HG03039 (cell line): ENCODE measurements at regions not wholly inside any gene's neighbourhood (a gene's known extent, or its start where the extent isn't known, plus 50 kb on each side); places are given as distances from the start of the nearest gene placed in this dataset.

Source experiments
- ATAC-seq: cut with Tn5 transposase; IDR thresholded peaks from one replicate; pipeline ENCODE4 v1.9.1; 2021; ENCODE audit warnings: mild to moderate bottlenecking, moderate library complexity; ENCODE audit not compliant: unreplicated experiment

- no peak for ATAC-seq
Observed at GRCh38 chr1:181255270-181255929, 166.9 kb downstream of the IER5 start.

- ATAC-seq: no peak
Observed at GRCh38 chr1:181257117-181257516, 168.6 kb downstream of the IER5 start.

GRCh38 chr1:181259026-181259745 lies 170.7 kb downstream of the IER5 start:
- no peak for ATAC-seq

GRCh38 chr1:181260271-181260670 lies 171.8 kb downstream of the IER5 start:
- ATAC-seq: no peak

- ATAC-seq: no peak
Observed at GRCh38 chr1:181260994-181261393, 172.5 kb downstream of the IER5 start.

- no peak for ATAC-seq
Observed at GRCh38 chr1:181262069-181262468, 173.6 kb downstream of the IER5 start.

GRCh38 chr1:181263444-181263843 lies 174.9 kb downstream of the IER5 start:
- ATAC-seq: no peak

GRCh38 chr1:181264821-181265220 lies 176.3 kb downstream of the IER5 start:
- no peak for ATAC-seq

GRCh38 chr1:181284978-181285377 lies 196.5 kb downstream of the IER5 start:
- no peak for ATAC-seq

- no peak for ATAC-seq
Observed at GRCh38 chr1:181295217-181295616, 188.1 kb upstream of the CACNA1E start.

GRCh38 chr1:181296180-181296579 lies 187.1 kb upstream of the CACNA1E start:
- ATAC-seq: no peak

GRCh38 chr1:181308098-181308497 lies 175.2 kb upstream of the CACNA1E start:
- ATAC-seq: no peak

- ATAC-seq: no peak
Observed at GRCh38 chr1:181310560-181310959, 172.8 kb upstream of the CACNA1E start.

- ATAC-seq: no peak
Observed at GRCh38 chr1:181312946-181313345, 170.4 kb upstream of the CACNA1E start.

GRCh38 chr1:181313466-181313865 lies 169.9 kb upstream of the CACNA1E start:
- no peak for ATAC-seq

- no peak for ATAC-seq
Observed at GRCh38 chr1:181314010-181314409, 169.3 kb upstream of the CACNA1E start.

- ATAC-seq: no peak
Observed at GRCh38 chr1:181314959-181315358, 168.4 kb upstream of the CACNA1E start.

GRCh38 chr1:181317261-181317930 lies 165.9 kb upstream of the CACNA1E start:
- no peak for ATAC-seq

- no peak for ATAC-seq
Observed at GRCh38 chr1:181318022-181318857, 165.1 kb upstream of the CACNA1E start.

- no peak for ATAC-seq
Observed at GRCh38 chr1:181318858-181319235, 164.5 kb upstream of the CACNA1E start.

GRCh38 chr1:181319907-181320306 lies 163.4 kb upstream of the CACNA1E start:
- no peak for ATAC-seq
